Progenitor cell of endocrine pancreas (in vitro differentiated cells): ENCODE measurements at regions not wholly inside any gene's neighbourhood (a gene's known extent, or its start where the extent isn't known, plus 50 kb on each side); places are given as distances from the start of the nearest gene placed in this dataset.

ENCODE experiments used
- DNase-seq: peaks from one replicate; pipeline ENCODE4 v3.0.0; 2021; ENCODE audit warnings: low spot score; ENCODE audit not compliant: unreplicated experiment
- H3K27ac Mint-ChIP-seq: 2 replicates; pipeline ENCODE4 v1.8.0; 2021; ENCODE audit warnings: mild to moderate bottlenecking, moderate library complexity, mixed read lengths
- H3K27me3 Mint-ChIP-seq: 2 replicates; pipeline ENCODE4 v1.8.0; 2021; ENCODE audit warnings: mixed read lengths
- H3K36me3 Mint-ChIP-seq: 2 replicates; pipeline ENCODE4 v1.8.0; 2022; ENCODE audit warnings: mixed read lengths; ENCODE audit not compliant: insufficient read depth
- H3K4me1 Mint-ChIP-seq: 2 replicates; pipeline ENCODE4 v1.8.0; 2021; ENCODE audit warnings: low read depth, mixed read lengths
- H3K4me3 Mint-ChIP-seq: 2 replicates; pipeline ENCODE4 v1.8.0; 2021; ENCODE audit warnings: low read depth, mild to moderate bottlenecking, moderate library complexity, mixed read lengths
- H3K9me3 Mint-ChIP-seq: 2 replicates; pipeline ENCODE4 v1.8.0; 2021; ENCODE audit warnings: low read depth, mixed read lengths
- TF ChIP-seq, protein P1 (sequence below): fragments of 200-600 bp; sonication (generic); IDR thresholded peaks from one replicate; pipeline ENCODE4 v1.5.0; 2021; ENCODE audit warnings: antibody characterized with exemption, mild to moderate bottlenecking; ENCODE audit not compliant: unreplicated experiment

DNA sequence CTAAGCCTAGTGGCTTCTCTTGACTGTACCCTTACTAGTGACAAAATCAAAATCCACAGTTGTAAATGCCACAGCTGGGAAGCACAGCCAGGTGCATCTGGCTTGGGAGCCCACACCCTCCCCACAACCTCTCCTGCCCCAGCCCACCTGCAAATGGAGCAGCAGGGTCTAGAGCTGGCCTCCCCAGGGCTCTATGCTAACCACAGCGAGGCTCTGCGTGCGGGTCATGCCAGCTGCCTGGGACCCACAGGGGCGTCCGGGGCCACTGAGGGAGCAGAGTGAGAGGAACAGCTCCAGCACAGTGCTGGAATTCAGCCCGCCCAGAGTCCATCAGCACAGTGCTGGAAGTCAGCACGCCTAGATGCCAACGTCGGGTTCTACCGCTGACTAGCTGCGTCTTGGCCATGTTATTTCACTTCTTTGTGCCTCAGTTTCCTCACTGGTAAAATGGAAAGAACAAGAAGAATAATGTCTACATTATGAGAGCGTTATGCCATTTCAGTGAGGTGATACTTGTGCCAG lies 109.1 kb upstream of the ID2 start:
- H3K9me3 Mint-ChIP-seq: no peaks in the 10 kb centered on the region
- no peaks in the 10 kb centered on the region for H3K27me3 Mint-ChIP-seq
- H3K36me3 Mint-ChIP-seq: no peaks in the 10 kb centered on the region
- DNase-seq: no peak
- TF ChIP-seq, protein P1, sequence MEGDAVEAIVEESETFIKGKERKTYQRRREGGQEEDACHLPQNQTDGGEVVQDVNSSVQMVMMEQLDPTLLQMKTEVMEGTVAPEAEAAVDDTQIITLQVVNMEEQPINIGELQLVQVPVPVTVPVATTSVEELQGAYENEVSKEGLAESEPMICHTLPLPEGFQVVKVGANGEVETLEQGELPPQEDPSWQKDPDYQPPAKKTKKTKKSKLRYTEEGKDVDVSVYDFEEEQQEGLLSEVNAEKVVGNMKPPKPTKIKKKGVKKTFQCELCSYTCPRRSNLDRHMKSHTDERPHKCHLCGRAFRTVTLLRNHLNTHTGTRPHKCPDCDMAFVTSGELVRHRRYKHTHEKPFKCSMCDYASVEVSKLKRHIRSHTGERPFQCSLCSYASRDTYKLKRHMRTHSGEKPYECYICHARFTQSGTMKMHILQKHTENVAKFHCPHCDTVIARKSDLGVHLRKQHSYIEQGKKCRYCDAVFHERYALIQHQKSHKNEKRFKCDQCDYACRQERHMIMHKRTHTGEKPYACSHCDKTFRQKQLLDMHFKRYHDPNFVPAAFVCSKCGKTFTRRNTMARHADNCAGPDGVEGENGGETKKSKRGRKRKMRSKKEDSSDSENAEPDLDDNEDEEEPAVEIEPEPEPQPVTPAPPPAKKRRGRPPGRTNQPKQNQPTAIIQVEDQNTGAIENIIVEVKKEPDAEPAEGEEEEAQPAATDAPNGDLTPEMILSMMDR: no peak
- H3K4me1 Mint-ChIP-seq: peaks cover 50% of the 10 kb centered on the region
- no peak overlapping the region for H3K4me3 Mint-ChIP-seq
- peak overlapping the region; percentile 91 for H3K27ac Mint-ChIP-seq

DNA sequence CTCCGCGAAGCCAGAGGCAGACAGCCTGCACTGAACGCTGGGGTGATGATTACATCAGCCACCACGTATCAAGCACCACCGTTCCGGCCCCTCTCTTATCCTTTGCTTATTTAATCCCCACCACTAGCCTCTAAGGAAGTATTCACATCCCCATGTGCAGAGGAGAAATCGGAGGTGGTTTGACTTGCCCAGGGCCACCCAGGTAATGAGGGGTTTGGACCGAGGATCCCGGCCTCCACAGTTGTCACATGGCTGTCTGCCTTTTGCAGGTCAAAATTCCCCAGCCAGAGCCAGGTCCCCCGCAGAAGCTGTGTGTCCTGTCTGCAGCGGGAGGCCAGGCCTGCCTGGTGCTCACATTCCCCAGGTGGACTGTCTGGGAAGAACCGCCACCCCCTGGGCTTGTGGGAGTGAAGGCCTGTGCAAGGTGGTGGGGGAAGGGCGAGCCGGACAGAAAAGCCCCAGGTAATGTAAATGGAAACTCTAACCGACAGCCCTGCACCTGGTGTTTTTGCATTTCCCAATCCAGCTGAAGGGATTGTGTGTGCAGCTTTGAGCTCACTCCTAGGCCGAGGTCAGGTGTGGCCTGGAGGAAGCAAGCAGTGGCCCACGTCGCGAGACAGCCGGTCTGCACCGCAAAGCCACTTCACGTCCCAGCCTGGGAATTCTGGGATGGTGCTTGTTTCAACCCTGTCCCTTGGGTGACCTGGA lies 108.5 kb upstream of the ID2 start:
- Mint-ChIP-seq H3K36me3 (no peaks in the 10 kb centered on the region), H3K9me3 (no peaks in the 10 kb centered on the region), H3K4me3 (no peak overlapping the region), H3K27me3 (no peaks in the 10 kb centered on the region), H3K27ac (peak overlapping the region; percentile 91), H3K4me1 (peaks cover 54% of the 10 kb centered on the region)
- TF ChIP-seq, protein P1: no peak
- no peak for DNase-seq

DNA sequence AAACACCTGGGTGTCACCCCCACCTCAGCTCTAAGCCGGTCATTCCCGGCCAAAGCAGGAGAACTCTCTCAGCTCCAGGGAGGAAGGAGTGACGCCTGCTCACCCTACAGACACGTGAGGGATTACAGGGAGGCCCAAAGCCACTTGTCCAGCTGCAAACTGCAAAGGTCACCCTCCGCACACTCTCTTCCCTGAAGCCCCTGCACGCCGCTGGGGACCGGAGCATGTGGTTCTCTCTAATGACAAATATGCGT lies 108.0 kb upstream of the ID2 start:
- Mint-ChIP-seq H3K36me3 (no peaks in the 10 kb centered on the region), H3K4me1 (peaks cover 54% of the 10 kb centered on the region), H3K27ac (peak overlapping the region; percentile 79), H3K9me3 (no peaks in the 10 kb centered on the region), H3K27me3 (no peaks in the 10 kb centered on the region), H3K4me3 (no peak overlapping the region)
- TF ChIP-seq, protein P1: no peak
- DNase-seq: no peak

DNA sequence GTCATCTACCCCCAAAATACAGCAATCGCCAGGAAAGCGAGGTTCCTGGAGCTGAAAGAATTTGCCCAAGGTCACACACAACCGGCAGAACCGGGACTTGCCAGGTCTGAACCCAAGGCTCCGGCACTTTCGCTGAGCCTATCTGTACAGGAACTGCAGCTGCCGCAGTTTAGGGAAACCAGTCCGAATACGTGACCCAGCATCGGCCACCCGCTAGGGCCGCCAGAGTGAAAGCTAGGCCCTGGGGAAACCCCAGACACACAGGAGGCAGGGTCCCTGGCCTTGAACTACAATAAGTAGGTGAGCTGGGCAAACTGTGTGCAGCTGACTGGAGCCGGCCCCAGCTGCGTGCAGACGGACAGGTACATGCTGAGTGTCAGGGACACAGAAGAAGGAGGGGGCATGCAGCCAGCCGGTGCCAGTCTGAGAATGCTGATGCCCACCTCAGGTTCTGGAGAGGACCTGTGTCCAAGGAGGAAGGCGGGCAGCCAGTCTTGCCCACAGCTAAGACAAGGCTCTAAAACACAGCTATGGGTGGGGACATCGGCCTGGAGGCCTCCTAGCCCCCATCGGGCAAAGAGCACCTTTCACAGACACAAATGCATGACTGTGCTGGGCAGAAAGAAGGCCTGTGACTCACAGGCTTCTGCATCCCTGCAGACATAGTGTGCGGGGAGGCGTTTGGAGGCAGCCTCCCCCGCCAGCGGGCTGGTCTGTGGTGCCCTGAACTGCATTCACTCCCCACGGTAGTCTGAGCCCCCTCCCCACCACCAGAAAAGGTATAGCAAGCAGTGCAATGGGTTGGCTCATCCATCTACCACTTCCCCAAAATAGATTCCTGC lies 107.4 kb upstream of the ID2 start:
- DNase-seq: no peak
- Mint-ChIP-seq H3K27ac (peak overlapping the region; percentile 79), H3K4me3 (no peak overlapping the region), H3K27me3 (no peaks in the 10 kb centered on the region), H3K9me3 (no peaks in the 10 kb centered on the region), H3K4me1 (peaks cover 55% of the 10 kb centered on the region), H3K36me3 (no peaks in the 10 kb centered on the region)
- TF ChIP-seq, protein P1: no peak

DNA sequence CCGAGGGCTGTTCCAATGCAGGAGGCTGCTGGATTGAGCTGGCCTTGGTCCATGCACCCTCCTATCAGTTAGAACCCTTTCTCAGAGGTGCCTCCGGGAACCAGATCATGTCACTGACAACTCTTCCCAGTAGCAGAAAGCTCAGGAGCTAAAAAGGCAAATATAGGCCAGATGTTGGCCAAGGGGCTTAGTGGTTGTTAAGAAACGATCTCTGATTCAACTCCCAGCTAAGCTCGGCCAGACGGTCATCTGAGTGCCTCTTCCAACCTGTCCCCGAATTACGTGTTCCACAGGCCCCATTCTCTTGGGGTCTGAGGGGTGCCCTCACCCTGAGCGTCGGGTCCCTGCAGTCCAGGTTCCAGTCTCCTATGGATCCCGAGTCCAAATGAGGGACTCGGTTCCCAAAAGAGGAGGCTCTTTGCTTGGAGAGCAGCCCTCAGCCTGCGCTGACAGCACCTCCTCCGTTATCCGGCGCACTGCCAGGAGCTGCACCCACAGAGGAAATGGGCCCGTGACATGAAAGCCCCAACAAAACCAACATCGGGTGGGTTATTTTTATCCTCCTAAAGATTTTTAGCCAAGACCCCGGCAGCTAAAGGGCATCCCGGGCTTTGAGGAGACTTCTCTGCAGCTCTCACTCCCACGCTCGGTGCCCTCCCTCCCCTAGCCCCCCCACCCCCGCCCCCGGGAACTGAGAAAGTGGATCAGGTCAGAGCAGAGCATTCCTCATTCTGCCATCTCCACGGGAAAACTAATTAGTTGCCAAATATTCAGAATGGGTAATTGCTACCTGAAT lies 106.6 kb upstream of the ID2 start:
- Mint-ChIP-seq H3K27ac (peak overlapping the region; percentile 30), H3K27me3 (no peaks in the 10 kb centered on the region), H3K4me1 (peaks cover 55% of the 10 kb centered on the region), H3K9me3 (no peaks in the 10 kb centered on the region), H3K4me3 (no peak overlapping the region), H3K36me3 (no peaks in the 10 kb centered on the region)
- no peak for DNase-seq
- TF ChIP-seq, protein P1: no peak
